COLO668 (cell line): ENCODE measurements at regions not wholly inside any gene's neighbourhood (a gene's known extent, or its start where the extent isn't known, plus 50 kb on each side); places are given as distances from the start of the nearest gene placed in this dataset.
A peak's percentile ranks its signal among the peaks of the same experiment; 100 is the strongest.
"Not testable (repeated sequence)": the region's sequence is repeated elsewhere in the genome, so short reads cannot be mapped to it uniquely, and the experiment has no call there.

Experiments
- DNase-seq: peaks from one replicate; lab custom pipeline; 2025; ENCODE audit not compliant: unreplicated experiment; lab: John Stamatoyannopoulos, UW

- DNase-seq = no peak
These were observed 78.0 kb upstream of the LHFPL2 start for GRCh38 chr5:78726571-78726970.

GRCh38 chr5:78726003-78726402 is 77.4 kb upstream of the LHFPL2 start:
- no peak for DNase-seq

- DNase-seq = no peak
These were observed 75.5 kb upstream of the LHFPL2 start for GRCh38 chr5:78724061-78724460.

- peak; percentile 57 for DNase-seq
These were observed 72.4 kb upstream of the LHFPL2 start for GRCh38 chr5:78720997-78721396.

GRCh38 chr5:78720227-78720985 is 71.8 kb upstream of the LHFPL2 start:
- DNase-seq = peak; percentile 20

- no peak for DNase-seq
These were observed 71.1 kb upstream of the LHFPL2 start for GRCh38 chr5:78719504-78720219.

- DNase-seq = no peak
These were observed 70.3 kb upstream of the LHFPL2 start for GRCh38 chr5:78718824-78719223.

- DNase-seq = peak; percentile 48
These were observed 69.4 kb upstream of the LHFPL2 start for GRCh38 chr5:78717674-78718584.

GRCh38 chr5:78716206-78716605 is 67.6 kb upstream of the LHFPL2 start:
- DNase-seq = no peak

- not testable (repeated sequence) for DNase-seq
These were observed 66.8 kb upstream of the LHFPL2 start for GRCh38 chr5:78715351-78715750.

GRCh38 chr5:78711670-78712069 is 63.1 kb upstream of the LHFPL2 start:
- not testable (repeated sequence) for DNase-seq

- DNase-seq = not testable (repeated sequence)
These were observed 61.3 kb upstream of the LHFPL2 start for GRCh38 chr5:78709729-78710430.

- DNase-seq = no peak
These were observed 58.3 kb upstream of the LHFPL2 start for GRCh38 chr5:78706825-78707224.

- DNase-seq = no peak
These were observed 57.8 kb upstream of the LHFPL2 start for GRCh38 chr5:78706381-78706780.

- no peak for DNase-seq
These were observed 57.3 kb upstream of the LHFPL2 start for GRCh38 chr5:78705826-78706225.

GRCh38 chr5:78701795-78702410 is 53.3 kb upstream of the LHFPL2 start:
- DNase-seq = no peak

- DNase-seq = peak; percentile 4
These were observed 51.1 kb upstream of the LHFPL2 start for GRCh38 chr5:78699552-78700153.

- DNase-seq = no peak
These were observed 49.7 kb upstream of the LHFPL2 start for GRCh38 chr5:78698191-78698791.
